DND-41 (cell line): ENCODE measurements at regions not wholly inside any gene's neighbourhood (a gene's known extent, or its start where the extent isn't known, plus 50 kb on each side); places are given as distances from the start of the nearest gene placed in this dataset.

Experiments
- CTCF ChIP-seq: IDR thresholded peaks from 2 replicates; pipeline ENCODE4 v1.5.1; 2012; ENCODE audit warnings: borderline replicate concordance, low read length, moderate library complexity, mild to moderate bottlenecking; ENCODE audit not compliant: poor library complexity, severe bottlenecking; ENCODE audit errors: extremely low read depth
- EZH2 ChIP-seq: IDR thresholded peaks from 3 replicates; pipeline ENCODE4 v1.6.1; 2012; ENCODE audit warnings: borderline replicate concordance, low read depth, mild to moderate bottlenecking, moderate library complexity, low read length, inconsistent platforms; ENCODE audit not compliant: severe bottlenecking

DNA sequence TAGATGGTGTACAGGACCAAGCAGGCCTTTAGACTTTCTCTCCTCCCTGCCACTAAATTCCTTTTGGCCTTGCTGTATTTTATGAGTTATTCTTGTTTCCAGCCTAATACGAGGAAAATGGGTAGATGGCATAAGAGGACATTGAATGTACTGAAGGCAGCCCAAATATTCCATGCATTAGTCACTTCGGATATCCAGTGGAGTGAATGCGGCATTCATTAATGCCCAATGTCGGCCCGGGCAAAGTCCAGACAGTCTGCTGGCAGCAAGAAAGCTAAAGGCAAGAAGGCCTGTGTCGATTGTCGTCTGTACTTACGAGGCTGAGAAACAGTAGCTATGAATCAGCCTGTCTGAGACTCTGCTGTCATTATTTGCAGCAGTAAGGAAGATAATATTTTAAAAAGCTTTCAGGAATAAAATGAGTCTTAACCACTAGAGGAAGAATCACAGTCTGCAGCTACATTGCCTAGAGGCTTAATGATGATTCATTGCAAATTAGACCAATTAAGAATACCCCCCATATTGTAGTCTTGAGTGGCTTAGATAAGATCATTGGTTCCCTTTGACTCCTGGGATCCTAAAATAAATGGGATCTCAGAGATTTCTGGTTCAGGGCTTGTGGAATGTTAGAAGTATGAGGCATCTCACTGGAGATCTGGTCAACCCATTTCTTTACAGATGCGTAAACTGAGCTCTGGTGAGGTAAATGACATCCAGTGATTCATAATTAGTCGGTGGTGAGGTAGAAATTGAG is 534.1 kb upstream of the JAG1 start:
- TF ChIP-seq CTCF (no peak), EZH2 (no peak)
